ENCODE measurements at regions not wholly inside any gene's neighbourhood (a gene's known extent, or its start where the extent isn't known, plus 50 kb on each side); places are given as distances from the start of the nearest gene placed in this dataset.

GRCh38 chr1:88441022-88441421 is 243.1 kb upstream of the PKN2 start:
- TF ChIP-seq CREB5 (CRISPR knock-in tag; IDR thresholded peaks at IDR 0.05; ENCODE audit: low read depth) = no peak
- TF ChIP-seq RARB (CRISPR knock-in tag; IDR thresholded peaks at IDR 0.05) = no peak
- no peak for TF ChIP-seq TOX (CRISPR knock-in tag; IDR thresholded peaks at IDR 0.05; ENCODE audit: borderline replicate concordance)
- no peak for TF ChIP-seq PPARA (CRISPR knock-in tag; IDR thresholded peaks at IDR 0.05; ENCODE audit: borderline replicate concordance)
- no peak for TF ChIP-seq TSHZ2 (CRISPR knock-in tag; IDR thresholded peaks at IDR 0.05)
- no peak for TF ChIP-seq CSRNP3 (CRISPR knock-in tag; IDR thresholded peaks at IDR 0.05)
- TF ChIP-seq SNAI2 (CRISPR knock-in tag; IDR thresholded peaks at IDR 0.05) = no peak
- ATAC-seq = no peak

GRCh38 chr1:88451856-88452255 is 232.2 kb upstream of the PKN2 start:
- ATAC-seq = no peak

GRCh38 chr1:88453295-88453694 is 230.8 kb upstream of the PKN2 start:
- ATAC-seq = no peak
- no peak for TF ChIP-seq ZFP30 (CRISPR knock-in tag; IDR thresholded peaks at IDR 0.05)
- no peak for TF ChIP-seq TSHZ2 (CRISPR knock-in tag; IDR thresholded peaks at IDR 0.05)
- TF ChIP-seq ZC3H10 (CRISPR knock-in tag; IDR thresholded peaks at IDR 0.05) = no peak
- no peak for TF ChIP-seq RARB (CRISPR knock-in tag; IDR thresholded peaks at IDR 0.05)
- TF ChIP-seq CSRNP3 (CRISPR knock-in tag; IDR thresholded peaks at IDR 0.05) = no peak
- no peak for TF ChIP-seq ESRRG (CRISPR knock-in tag; IDR thresholded peaks at IDR 0.05)
- no peak for TF ChIP-seq ZFP3 (CRISPR knock-in tag; IDR thresholded peaks at IDR 0.05)
- no peak for TF ChIP-seq GLIS3 (CRISPR knock-in tag; IDR thresholded peaks at IDR 0.05)
- no peak for TF ChIP-seq ZNF565 (CRISPR knock-in tag; conservative IDR thresholded peaks at IDR 0.05; ENCODE audit: low read depth)
- no peak for TF ChIP-seq ZNF70 (CRISPR knock-in tag; IDR thresholded peaks at IDR 0.05)
- no peak for TF ChIP-seq ARNTL (CRISPR knock-in tag; IDR thresholded peaks at IDR 0.05; ENCODE audit: borderline replicate concordance, low read depth)
- no peak for TF ChIP-seq TCF4 (CRISPR knock-in tag; IDR thresholded peaks at IDR 0.05; ENCODE audit: borderline replicate concordance)

More at GRCh38 chr1:88451856-88452255, 232.2 kb upstream of the PKN2 start:
- TF ChIP-seq CSDC2 (CRISPR knock-in tag; IDR thresholded peaks at IDR 0.05) (no peak), RARB (CRISPR knock-in tag; IDR thresholded peaks at IDR 0.05) (no peak), ESRRG (CRISPR knock-in tag; IDR thresholded peaks at IDR 0.05) (no peak), ZNF8 (CRISPR knock-in tag; IDR thresholded peaks at IDR 0.05) (no peak), ZC3H10 (CRISPR knock-in tag; IDR thresholded peaks at IDR 0.05) (no peak), ZNF70 (CRISPR knock-in tag; IDR thresholded peaks at IDR 0.05) (no peak), ZFP30 (CRISPR knock-in tag; IDR thresholded peaks at IDR 0.05) (no peak), TCF4 (CRISPR knock-in tag; IDR thresholded peaks at IDR 0.05; ENCODE audit: borderline replicate concordance) (no peak), POU6F1 (CRISPR knock-in tag; IDR thresholded peaks at IDR 0.05; ENCODE audit: borderline replicate concordance, low read depth) (no peak), OSR1 (CRISPR knock-in tag; IDR thresholded peaks at IDR 0.05) (no peak), ARNTL (CRISPR knock-in tag; IDR thresholded peaks at IDR 0.05; ENCODE audit: borderline replicate concordance, low read depth) (no peak), PATZ1 (CRISPR knock-in tag; IDR thresholded peaks at IDR 0.05; ENCODE audit: borderline replicate concordance) (no peak)
